ENCODE measurements at regions not wholly inside any gene's neighbourhood (a gene's known extent, or its start where the extent isn't known, plus 50 kb on each side); places are given as distances from the start of the nearest gene placed in this dataset.

DNA sequence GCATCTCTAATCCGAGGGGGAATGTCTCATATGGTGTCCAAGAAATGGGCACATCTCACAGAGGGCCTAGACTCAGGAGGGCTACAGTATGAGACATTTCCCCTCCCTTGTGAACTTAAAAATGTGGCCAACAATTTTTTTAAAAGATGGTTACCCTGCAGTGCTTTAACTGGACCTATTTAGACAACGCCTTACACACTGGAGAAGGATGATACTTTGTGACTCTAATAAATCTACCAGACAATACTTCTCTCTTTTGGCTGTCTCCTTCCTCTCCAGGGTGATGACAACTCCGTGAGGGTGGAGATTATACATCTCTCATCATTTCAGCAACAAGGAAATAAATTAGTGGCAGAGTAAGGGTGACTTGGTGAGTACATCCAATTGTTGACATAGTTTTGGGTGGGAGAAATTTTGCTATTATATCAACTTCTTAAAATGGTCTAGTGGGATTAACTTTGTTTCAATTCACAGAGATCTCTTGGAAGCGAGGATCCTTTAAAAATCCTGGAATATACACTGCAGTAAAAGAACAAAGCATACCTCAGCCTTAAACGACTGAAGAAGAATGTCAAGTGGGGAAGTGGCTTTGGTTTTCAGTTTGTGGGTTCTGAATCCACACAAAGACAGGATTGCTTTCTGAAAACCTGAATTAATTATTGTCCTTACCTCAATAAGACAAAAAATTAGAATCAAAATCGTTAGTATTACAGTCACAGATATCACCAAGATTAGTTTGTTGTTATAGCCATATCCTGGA, 89.8 kb downstream of the KPNA2 start:
- Histone ChIP-seq H3K36me3 (no peaks in the 10 kb centered on the region), H3K27me3 (no peaks in the 10 kb centered on the region), H3K4me3 (ENCODE audit: low read depth, low read length) (no peak overlapping the region), H3K4me1 (no peaks in the 10 kb centered on the region), H3K9me3 (no peaks in the 10 kb centered on the region)
- TF ChIP-seq, protein P1, sequence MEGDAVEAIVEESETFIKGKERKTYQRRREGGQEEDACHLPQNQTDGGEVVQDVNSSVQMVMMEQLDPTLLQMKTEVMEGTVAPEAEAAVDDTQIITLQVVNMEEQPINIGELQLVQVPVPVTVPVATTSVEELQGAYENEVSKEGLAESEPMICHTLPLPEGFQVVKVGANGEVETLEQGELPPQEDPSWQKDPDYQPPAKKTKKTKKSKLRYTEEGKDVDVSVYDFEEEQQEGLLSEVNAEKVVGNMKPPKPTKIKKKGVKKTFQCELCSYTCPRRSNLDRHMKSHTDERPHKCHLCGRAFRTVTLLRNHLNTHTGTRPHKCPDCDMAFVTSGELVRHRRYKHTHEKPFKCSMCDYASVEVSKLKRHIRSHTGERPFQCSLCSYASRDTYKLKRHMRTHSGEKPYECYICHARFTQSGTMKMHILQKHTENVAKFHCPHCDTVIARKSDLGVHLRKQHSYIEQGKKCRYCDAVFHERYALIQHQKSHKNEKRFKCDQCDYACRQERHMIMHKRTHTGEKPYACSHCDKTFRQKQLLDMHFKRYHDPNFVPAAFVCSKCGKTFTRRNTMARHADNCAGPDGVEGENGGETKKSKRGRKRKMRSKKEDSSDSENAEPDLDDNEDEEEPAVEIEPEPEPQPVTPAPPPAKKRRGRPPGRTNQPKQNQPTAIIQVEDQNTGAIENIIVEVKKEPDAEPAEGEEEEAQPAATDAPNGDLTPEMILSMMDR (IDR thresholded peaks at IDR 0.05; ENCODE audit: low read depth, low read length) = no peak
- DNase-seq = no peak

DNA sequence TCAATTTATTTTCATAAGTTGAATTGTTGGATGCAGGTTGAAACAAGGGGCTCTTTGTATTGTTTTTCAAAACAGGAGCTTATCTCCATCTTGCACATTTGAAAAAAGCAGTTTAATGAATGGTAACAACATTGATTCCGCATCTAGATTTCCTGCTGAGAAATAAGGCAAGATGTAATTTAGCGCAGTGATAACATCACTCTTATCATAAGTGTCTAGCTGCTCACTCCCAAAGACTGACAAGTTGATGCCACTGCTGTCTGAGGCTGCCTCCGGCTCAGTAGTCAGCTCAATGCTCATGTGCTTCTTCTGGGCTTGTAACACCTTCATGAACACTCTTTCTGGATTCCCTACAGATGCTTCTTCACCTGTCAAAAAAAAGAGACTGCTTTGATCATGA, 92.4 kb downstream of the KPNA2 start:
- H3K4me1 ChIP-seq = no peaks in the 10 kb centered on the region
- H3K4me3 ChIP-seq (ENCODE audit: low read depth, low read length) = no peak overlapping the region
- no peaks in the 10 kb centered on the region for H3K9me3 ChIP-seq
- H3K36me3 ChIP-seq = no peaks in the 10 kb centered on the region
- no peak for DNase-seq
- no peaks in the 10 kb centered on the region for H3K27me3 ChIP-seq
- TF ChIP-seq, protein P1 (IDR thresholded peaks at IDR 0.05; ENCODE audit: low read depth, low read length) = no peak

DNA sequence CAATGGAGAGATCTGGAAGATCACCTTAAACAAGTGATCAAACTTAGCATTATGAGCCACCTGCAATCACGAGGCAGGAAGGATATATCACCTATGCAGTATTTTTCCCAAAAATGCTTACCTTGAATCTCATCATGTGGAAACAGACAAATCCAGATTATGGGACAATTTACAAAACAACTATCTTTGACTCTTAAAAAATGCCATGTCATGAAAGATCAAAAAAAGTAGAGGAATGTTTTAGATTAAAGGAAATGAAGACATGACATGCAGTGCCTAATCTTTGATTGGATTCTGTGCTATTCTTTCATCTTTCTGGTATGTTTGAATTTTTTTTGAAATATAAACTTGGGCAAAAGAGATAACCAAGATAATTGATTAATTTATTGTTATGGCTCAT, 95.9 kb downstream of the KPNA2 start:
- TF ChIP-seq, protein P1 (IDR thresholded peaks at IDR 0.05; ENCODE audit: low read depth, low read length) = no peak
- no peaks in the 10 kb centered on the region for H3K27me3 ChIP-seq
- no peaks in the 10 kb centered on the region for H3K9me3 ChIP-seq
- no peak overlapping the region for H3K4me3 ChIP-seq (ENCODE audit: low read depth, low read length)
- H3K4me1 ChIP-seq = no peaks in the 10 kb centered on the region
- no peaks in the 10 kb centered on the region for H3K36me3 ChIP-seq
- no peak for DNase-seq

DNA sequence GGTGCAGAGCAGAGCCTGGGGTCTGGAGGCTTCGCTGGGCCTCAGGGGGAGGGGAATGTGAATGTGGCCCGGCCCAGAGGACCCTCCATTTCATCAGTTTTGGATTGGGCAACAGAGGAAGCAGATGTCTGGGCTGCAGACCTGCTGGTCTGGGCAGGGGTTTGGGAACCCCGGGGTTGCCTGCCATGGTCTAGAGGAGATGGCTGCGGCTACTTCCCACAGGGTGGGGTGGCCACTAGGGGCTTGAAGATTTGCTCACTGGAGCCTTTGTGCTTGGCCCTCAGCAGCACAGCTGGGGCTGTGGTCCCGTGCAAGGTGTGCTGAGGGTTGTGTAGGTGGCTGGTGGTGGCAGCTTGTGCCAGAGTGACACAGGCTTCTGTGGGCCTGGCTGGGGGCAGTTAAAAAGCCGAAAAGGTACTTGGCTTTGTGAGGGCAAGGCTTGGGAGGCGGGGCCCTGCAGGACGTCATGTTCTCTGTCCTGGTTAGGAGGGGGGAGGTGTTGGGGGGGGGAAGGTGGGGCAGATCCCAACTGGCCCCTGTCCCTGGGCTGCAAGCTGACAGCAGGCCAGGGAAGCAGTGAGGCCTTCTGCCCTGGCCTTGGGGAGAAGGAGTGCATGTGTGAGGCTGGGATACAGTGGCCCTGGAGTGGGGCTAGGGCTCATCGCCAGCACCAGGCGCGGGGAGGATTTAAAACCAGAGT, 98.0 kb downstream of the KPNA2 start:
- no peaks in the 10 kb centered on the region for H3K36me3 ChIP-seq
- TF ChIP-seq, protein P1 (IDR thresholded peaks at IDR 0.05; ENCODE audit: low read depth, low read length) = no peak
- no peaks in the 10 kb centered on the region for H3K9me3 ChIP-seq
- H3K4me1 ChIP-seq = no peaks in the 10 kb centered on the region
- no peaks in the 10 kb centered on the region for H3K27me3 ChIP-seq
- H3K4me3 ChIP-seq (ENCODE audit: low read depth, low read length) = no peak overlapping the region
- DNase-seq = no peak

DNA sequence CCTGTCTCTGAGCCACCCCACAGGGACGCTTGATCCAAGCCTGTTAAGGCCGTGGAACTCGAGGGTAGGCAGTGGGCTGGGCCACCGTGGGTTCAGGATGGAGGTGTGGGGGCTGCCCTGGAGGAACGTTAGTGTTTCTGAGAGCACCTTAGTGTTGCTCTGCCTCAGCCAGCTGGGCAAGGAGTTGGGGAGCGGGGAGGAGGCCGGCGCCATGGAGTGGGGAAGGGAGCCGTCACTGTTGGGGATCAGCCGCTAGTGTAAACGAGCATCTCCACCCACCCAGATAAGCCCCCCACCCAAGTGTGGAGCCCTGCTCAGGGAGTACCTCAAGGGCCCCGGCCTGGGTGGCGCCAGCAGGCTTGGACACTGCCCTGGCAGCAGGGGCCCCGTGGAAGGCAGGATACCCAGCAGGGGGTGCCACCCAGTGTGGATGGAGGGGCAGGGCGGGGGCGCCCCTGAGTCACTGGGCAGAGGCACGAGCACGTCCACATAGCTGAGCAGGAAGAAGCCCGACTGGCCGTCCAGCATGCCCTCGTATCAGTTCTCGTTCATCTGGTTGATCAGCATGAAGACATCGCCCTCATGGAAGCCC, 98.6 kb downstream of the KPNA2 start:
- H3K9me3 ChIP-seq = no peaks in the 10 kb centered on the region
- H3K4me3 ChIP-seq (ENCODE audit: low read depth, low read length) = no peak overlapping the region
- H3K27me3 ChIP-seq = no peaks in the 10 kb centered on the region
- TF ChIP-seq, protein P1 (IDR thresholded peaks at IDR 0.05; ENCODE audit: low read depth, low read length) = no peak
- DNase-seq = no peak
- H3K36me3 ChIP-seq = no peaks in the 10 kb centered on the region
- H3K4me1 ChIP-seq = no peaks in the 10 kb centered on the region

DNA sequence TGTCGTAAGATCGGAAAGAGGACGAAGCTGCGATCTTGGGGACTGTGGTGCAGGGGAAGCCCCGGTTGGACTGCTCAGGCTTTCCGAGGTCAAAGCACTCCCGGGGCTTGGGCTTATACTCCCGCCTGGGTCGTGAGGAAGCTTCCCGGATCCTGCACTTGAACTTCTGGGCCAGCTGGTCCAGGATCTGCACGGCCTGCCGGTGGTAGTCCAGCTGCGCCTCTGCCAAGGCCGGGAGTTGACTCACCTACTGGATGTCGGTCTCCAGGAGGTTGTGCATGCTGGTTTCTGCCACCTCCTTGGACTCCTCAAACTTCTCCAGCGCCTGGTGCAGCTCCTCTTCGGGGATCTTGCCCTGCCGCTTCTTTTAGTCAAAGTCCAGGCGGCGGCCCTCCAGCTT, 99.2 kb downstream of the KPNA2 start:
- Histone ChIP-seq H3K4me1 (no peaks in the 10 kb centered on the region), H3K9me3 (no peaks in the 10 kb centered on the region), H3K27me3 (no peaks in the 10 kb centered on the region), H3K36me3 (no peaks in the 10 kb centered on the region), H3K4me3 (ENCODE audit: low read depth, low read length) (no peak overlapping the region)
- TF ChIP-seq, protein P1 (IDR thresholded peaks at IDR 0.05; ENCODE audit: low read depth, low read length) = no peak
- DNase-seq = no peak
